ENCODE measurements at regions not wholly inside any gene's neighbourhood (a gene's known extent, or its start where the extent isn't known, plus 50 kb on each side); places are given as distances from the start of the nearest gene placed in this dataset.

DNA sequence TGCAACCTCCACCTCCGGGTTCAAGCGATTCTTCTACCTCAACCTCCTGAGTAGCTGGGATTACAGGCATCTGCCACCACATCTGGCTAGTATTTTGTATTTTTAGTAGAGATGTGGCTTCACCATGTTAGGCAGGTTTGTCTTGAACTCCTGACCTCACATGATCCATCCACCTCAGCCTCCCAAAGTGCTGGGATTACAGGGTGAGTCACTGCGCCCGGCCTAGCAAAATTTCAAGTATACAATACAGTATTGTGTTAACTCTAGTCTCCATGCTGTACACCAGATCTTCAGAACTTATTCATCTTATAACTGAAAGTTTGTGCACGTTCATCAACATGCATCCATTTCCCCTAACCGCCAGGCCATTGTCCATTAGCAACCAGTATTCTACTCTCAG lies 115.1 kb upstream of the MDGA2 start:
- H3K79me2 ChIP-seq (ENCODE audit: insufficient read depth, low read length) = no peaks in the 10 kb centered on the region
- H3K4me1 ChIP-seq (ENCODE audit: control insufficient read depth in 1 of 2, insufficient read depth in 2 of 2, low read length in 2 of 2) = no peaks in the 10 kb centered on the region
- H4K20me1 ChIP-seq (ENCODE audit: insufficient read depth, low read length) = no peaks in the 10 kb centered on the region
- H3K27me3 ChIP-seq (ENCODE audit: control insufficient read depth in 2 of 2, insufficient read depth in 2 of 2, low read length in 2 of 2) = no peaks in the 10 kb centered on the region
- H3K36me3 Mint-ChIP-seq = no peaks in the 10 kb centered on the region
- H2AFZ ChIP-seq (ENCODE audit: insufficient read depth, low read depth, low read length, poor library complexity, severe bottlenecking) = no peak overlapping the region
- peaks cover 0 to 5% of the 10 kb centered on the region in 2 donors for H3K9me3 ChIP-seq (replicated peaks in 1 of 2; ENCODE audit: control insufficient read depth in 1 of 2, insufficient read depth in 1 of 2, low read length in 2 of 2)
- H3K9me3 Mint-ChIP-seq = peaks cover 0 to 17% (median 3%) of the 10 kb centered on the region in 7 donors
- no peak overlapping the region for H3K9ac ChIP-seq (ENCODE audit: insufficient read depth, low read length, poor library complexity, severe bottlenecking)
- WGBS (ENCODE audit: insufficient coverage) = 94% methylated on average over 3 of the region's 6 CpGs
- H3K4me1 Mint-ChIP-seq = no peaks in the 10 kb centered on the region
- intact Hi-C loops (cut with micrococcal nuclease) = no loop called here
- no peak for DNase-seq
- no peak overlapping the region for H3K27ac Mint-ChIP-seq
- no peak overlapping the region for H3K27ac ChIP-seq (ENCODE audit: low read depth in 1 of 2, low read length in 2 of 2)
- no peak overlapping the region for H3K4me3 Mint-ChIP-seq
- H3K4me2 ChIP-seq (replicated peaks; ENCODE audit: extremely low read depth, low read length, poor library complexity, severe bottlenecking) = no peak overlapping the region
- H3K36me3 ChIP-seq (replicated peaks in 1 of 2; ENCODE audit: control insufficient read depth in 1 of 2, insufficient read depth in 2 of 2, low read length in 2 of 2) = no peaks in the 10 kb centered on the region
- H3K27me3 Mint-ChIP-seq (ENCODE audit: low read depth in 3 of 3) = no peaks in the 10 kb centered on the region
- H3K4me3 ChIP-seq (replicated peaks in 1 of 3; ENCODE audit: low read depth in 2 of 3, low read length in 3 of 3) = no peak overlapping the region
- TF ChIP-seq, protein P1, sequence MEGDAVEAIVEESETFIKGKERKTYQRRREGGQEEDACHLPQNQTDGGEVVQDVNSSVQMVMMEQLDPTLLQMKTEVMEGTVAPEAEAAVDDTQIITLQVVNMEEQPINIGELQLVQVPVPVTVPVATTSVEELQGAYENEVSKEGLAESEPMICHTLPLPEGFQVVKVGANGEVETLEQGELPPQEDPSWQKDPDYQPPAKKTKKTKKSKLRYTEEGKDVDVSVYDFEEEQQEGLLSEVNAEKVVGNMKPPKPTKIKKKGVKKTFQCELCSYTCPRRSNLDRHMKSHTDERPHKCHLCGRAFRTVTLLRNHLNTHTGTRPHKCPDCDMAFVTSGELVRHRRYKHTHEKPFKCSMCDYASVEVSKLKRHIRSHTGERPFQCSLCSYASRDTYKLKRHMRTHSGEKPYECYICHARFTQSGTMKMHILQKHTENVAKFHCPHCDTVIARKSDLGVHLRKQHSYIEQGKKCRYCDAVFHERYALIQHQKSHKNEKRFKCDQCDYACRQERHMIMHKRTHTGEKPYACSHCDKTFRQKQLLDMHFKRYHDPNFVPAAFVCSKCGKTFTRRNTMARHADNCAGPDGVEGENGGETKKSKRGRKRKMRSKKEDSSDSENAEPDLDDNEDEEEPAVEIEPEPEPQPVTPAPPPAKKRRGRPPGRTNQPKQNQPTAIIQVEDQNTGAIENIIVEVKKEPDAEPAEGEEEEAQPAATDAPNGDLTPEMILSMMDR (IDR thresholded peaks at IDR 0.05) = no peak

DNA sequence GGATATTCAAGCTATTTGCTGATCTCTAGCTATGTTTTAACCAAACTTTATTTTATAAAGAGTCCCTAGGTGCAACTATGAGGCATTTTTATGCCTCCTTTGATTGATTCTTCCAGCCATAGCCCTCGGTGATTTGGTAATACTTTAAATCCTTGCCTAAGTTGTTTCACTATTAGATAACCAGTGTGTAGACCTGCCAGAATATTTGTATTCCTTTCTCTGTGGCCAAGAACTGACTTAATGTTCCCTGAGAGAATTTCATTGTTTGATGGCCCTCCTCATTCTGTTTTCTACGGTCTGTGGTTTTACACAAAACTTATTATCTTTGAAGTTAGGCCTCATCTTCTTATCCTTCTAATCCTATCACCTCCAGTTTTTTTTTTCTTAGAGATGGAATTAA lies 109.7 kb upstream of the MDGA2 start:
- no peak overlapping the region for H3K4me2 ChIP-seq (replicated peaks; ENCODE audit: extremely low read depth, low read length, poor library complexity, severe bottlenecking)
- Mint-ChIP-seq H3K9me3 (peaks cover 0 to 9% (median 2%) of the 10 kb centered on the region in 7 donors), H3K27ac (no peak overlapping the region), H3K27me3 (ENCODE audit: low read depth in 3 of 3) (peaks cover 0 to 2% (median 0%) of the 10 kb centered on the region in 3 donors), H3K4me3 (no peak overlapping the region), H3K4me1 (no peaks in the 10 kb centered on the region), H3K36me3 (no peaks in the 10 kb centered on the region)
- no peaks in the 10 kb centered on the region for H3K4me1 ChIP-seq (ENCODE audit: control insufficient read depth in 1 of 2, insufficient read depth in 2 of 2, low read length in 2 of 2)
- H3K27me3 ChIP-seq (ENCODE audit: control insufficient read depth in 2 of 2, insufficient read depth in 2 of 2, low read length in 2 of 2) = no peaks in the 10 kb centered on the region
- H3K4me3 ChIP-seq (replicated peaks in 1 of 3; ENCODE audit: low read depth in 2 of 3, low read length in 3 of 3) = no peak overlapping the region
- H2AFZ ChIP-seq (ENCODE audit: insufficient read depth, low read depth, low read length, poor library complexity, severe bottlenecking) = no peak overlapping the region
- no peak for DNase-seq
- no peaks in the 10 kb centered on the region for H4K20me1 ChIP-seq (ENCODE audit: insufficient read depth, low read length)
- peaks cover 0 to 3% of the 10 kb centered on the region in 2 donors for H3K9me3 ChIP-seq (replicated peaks in 1 of 2; ENCODE audit: control insufficient read depth in 1 of 2, insufficient read depth in 1 of 2, low read length in 2 of 2)
- H3K36me3 ChIP-seq (replicated peaks in 1 of 2; ENCODE audit: control insufficient read depth in 1 of 2, insufficient read depth in 2 of 2, low read length in 2 of 2) = no peaks in the 10 kb centered on the region
- TF ChIP-seq, protein P1 (IDR thresholded peaks at IDR 0.05) = no peak
- H3K27ac ChIP-seq (ENCODE audit: low read depth in 1 of 2, low read length in 2 of 2) = no peak overlapping the region
- no CpG with 5 or more reads among the region's 2 CpGs for WGBS (ENCODE audit: insufficient coverage)
- intact Hi-C loops (cut with micrococcal nuclease) = no loop called here
- no peaks in the 10 kb centered on the region for H3K79me2 ChIP-seq (ENCODE audit: insufficient read depth, low read length)
- H3K9ac ChIP-seq (ENCODE audit: insufficient read depth, low read length, poor library complexity, severe bottlenecking) = no peak overlapping the region
